ENCODE measurements at regions not wholly inside any gene's neighbourhood (a gene's known extent, or its start where the extent isn't known, plus 50 kb on each side); places are given as distances from the start of the nearest gene placed in this dataset.

GRCh38 chr2:234677758-234678538 lies 181.1 kb upstream of the ARL4C start:
- peak in 1 of 2 donors; percentile 23 for DNase-seq (ENCODE audit: low read depth in 2 of 2)

- DNase-seq (ENCODE audit: low read depth in 2 of 2) = no peak
These were observed 180.0 kb upstream of the ARL4C start for GRCh38 chr2:234676783-234677450.

- no peak for DNase-seq (ENCODE audit: low read depth in 2 of 2)
These were observed 179.4 kb upstream of the ARL4C start for GRCh38 chr2:234676109-234676782.

GRCh38 chr2:234674781-234675201 lies 177.9 kb upstream of the ARL4C start:
- DNase-seq (ENCODE audit: low read depth in 2 of 2) = peak in 1 of 2 donors; percentile 26

- DNase-seq (ENCODE audit: low read depth in 2 of 2) = no peak
These were observed 177.3 kb upstream of the ARL4C start for GRCh38 chr2:234673961-234674759.

- no peak for DNase-seq (ENCODE audit: low read depth in 2 of 2)
These were observed 176.6 kb upstream of the ARL4C start for GRCh38 chr2:234673501-234673900.

GRCh38 chr2:234672498-234673150 lies 175.7 kb upstream of the ARL4C start:
- peak; percentile 11 to 56 for DNase-seq (ENCODE audit: low read depth in 2 of 2)

GRCh38 chr2:234671716-234672115 lies 174.8 kb upstream of the ARL4C start:
- no peak for DNase-seq (ENCODE audit: low read depth in 2 of 2)

- no peak for DNase-seq (ENCODE audit: low read depth in 2 of 2)
These were observed 174.3 kb upstream of the ARL4C start for GRCh38 chr2:234671231-234671630.

GRCh38 chr2:234670806-234671205 lies 173.9 kb upstream of the ARL4C start:
- no peak for DNase-seq (ENCODE audit: low read depth in 2 of 2)

GRCh38 chr2:234670052-234670451 lies 173.2 kb upstream of the ARL4C start:
- peak in 1 of 2 donors; percentile 80 for DNase-seq (ENCODE audit: low read depth in 2 of 2)

- DNase-seq (ENCODE audit: low read depth in 2 of 2) = peak in 1 of 2 donors; percentile 25
These were observed 172.7 kb upstream of the ARL4C start for GRCh38 chr2:234669621-234670020.

GRCh38 chr2:234669001-234669400 lies 172.1 kb upstream of the ARL4C start:
- DNase-seq (ENCODE audit: low read depth in 2 of 2) = peak; percentile 29 to 56

GRCh38 chr2:234666911-234667310 lies 170.0 kb upstream of the ARL4C start:
- no peak for DNase-seq (ENCODE audit: low read depth in 2 of 2)

GRCh38 chr2:234665304-234665703 lies 168.4 kb upstream of the ARL4C start:
- DNase-seq (ENCODE audit: low read depth in 2 of 2) = no peak

- DNase-seq (ENCODE audit: low read depth in 2 of 2) = no peak
These were observed 165.0 kb upstream of the ARL4C start for GRCh38 chr2:234661849-234662248.

GRCh38 chr2:234661175-234661574 lies 164.3 kb upstream of the ARL4C start:
- no peak for DNase-seq (ENCODE audit: low read depth in 2 of 2)

- no peak for DNase-seq (ENCODE audit: low read depth in 2 of 2)
These were observed 158.8 kb upstream of the ARL4C start for GRCh38 chr2:234655706-234656105.

GRCh38 chr2:234650911-234651310 lies 154.0 kb upstream of the ARL4C start:
- DNase-seq (ENCODE audit: low read depth in 2 of 2) = no peak

GRCh38 chr2:234649951-234650350 lies 153.1 kb upstream of the ARL4C start:
- DNase-seq (ENCODE audit: low read depth in 2 of 2) = no peak

GRCh38 chr2:234643407-234643806 lies 146.5 kb upstream of the ARL4C start:
- DNase-seq (ENCODE audit: low read depth in 2 of 2) = no peak

Measured in lung microvascular endothelial cell (primary cell).